SU-DHL-6 (cell line): ENCODE measurements at regions not wholly inside any gene's neighbourhood (a gene's known extent, or its start where the extent isn't known, plus 50 kb on each side); places are given as distances from the start of the nearest gene placed in this dataset.

Experiments
- CTCF ChIP-seq: fragments of 200-600 bp; sonication (generic); IDR thresholded peaks from one replicate; pipeline ENCODE4 v1.5.1; 2017; ENCODE audit warnings: antibody characterized with exemption, mild to moderate bottlenecking, low read length, moderate library complexity; ENCODE audit not compliant: insufficient read depth, poor library complexity, severe bottlenecking
- EZH2phosphoT487 ChIP-seq: fragments of 200-600 bp; sonication (generic), shearing (Covaris generic); conservative IDR thresholded peaks from 2 replicates; pipeline ENCODE4 v1.6.1; 2018; ENCODE audit warnings: mild to moderate bottlenecking, antibody characterized with exemption, low read length, moderate library complexity, mixed read lengths

DNA sequence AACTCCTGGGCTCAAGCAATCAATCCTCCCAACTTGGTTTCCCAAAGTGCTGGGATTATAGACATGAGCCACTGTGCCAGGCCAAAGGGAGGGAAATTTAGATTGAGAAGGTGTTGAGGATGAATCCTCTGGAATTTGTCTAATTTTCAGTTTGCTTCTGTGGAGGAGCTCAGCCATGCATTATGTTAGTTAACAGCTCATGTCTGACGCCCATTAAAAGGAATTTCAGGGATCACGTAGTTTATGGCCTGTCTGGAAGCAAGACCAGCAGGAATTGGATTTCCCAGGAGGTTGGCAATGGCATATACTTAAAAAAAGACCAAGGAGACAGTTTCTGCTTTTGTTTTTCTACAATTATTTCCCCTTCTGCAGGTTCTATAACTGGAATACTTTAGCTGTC, 165.7 kb downstream of the OTUD1 start:
- TF ChIP-seq CTCF (no peak), EZH2phosphoT487 (no peak)
